ENCODE measurements at regions not wholly inside any gene's neighbourhood (a gene's known extent, or its start where the extent isn't known, plus 50 kb on each side); places are given as distances from the start of the nearest gene placed in this dataset.

DNA sequence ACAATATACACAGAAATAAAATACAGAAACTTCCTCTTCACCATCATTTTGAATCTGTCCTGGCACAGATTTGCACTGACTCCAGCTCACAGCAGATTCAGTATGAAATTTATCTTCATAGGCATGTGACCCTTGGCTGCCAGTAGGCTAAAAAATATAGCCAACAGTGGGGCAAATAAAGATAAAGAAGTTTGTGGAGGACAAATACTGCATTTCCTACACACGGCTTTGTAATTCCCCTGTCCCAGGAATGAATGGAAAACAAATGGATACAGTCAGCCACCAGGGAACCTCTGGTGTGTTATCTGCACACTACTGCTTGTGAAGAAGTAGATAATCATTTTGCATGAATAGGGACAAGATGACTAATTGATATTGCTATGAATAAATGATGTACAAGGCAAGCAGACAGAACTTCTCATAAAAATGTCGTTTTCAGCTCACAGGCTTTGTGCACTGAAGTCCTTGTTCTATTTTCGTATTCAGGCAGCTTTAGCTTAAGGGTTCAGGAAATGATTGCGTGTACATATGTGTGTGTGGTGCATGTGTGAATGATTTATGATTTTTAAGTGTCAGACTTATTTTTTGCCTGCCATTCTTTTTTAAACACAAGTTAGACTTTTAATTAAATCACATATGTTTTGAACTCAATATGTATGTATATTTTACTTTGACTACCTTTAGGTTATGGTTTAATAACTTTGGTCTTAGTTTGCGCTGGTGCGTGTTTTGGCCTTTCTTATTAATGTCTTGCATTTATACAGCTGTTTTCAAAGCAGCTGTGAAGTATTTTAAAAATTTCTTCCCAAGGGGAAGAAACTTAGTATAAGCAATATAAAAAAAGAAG, 543.8 kb upstream of the JAG1 start:
- Mint-ChIP-seq H3K27ac (no peak overlapping the region), H3K36me3 (ENCODE audit: insufficient read depth) (no peaks in the 10 kb centered on the region), H3K4me3 (no peak overlapping the region), H3K27me3 (no peaks in the 10 kb centered on the region), H3K4me1 (ENCODE audit: low read depth in 2 of 2) (no peaks in the 10 kb centered on the region), H3K9me3 (peaks cover 2 to 6% of the 10 kb centered on the region in 2 donors)
- no peak for DNase-seq
- no peak for ATAC-seq (replicated peaks)

DNA sequence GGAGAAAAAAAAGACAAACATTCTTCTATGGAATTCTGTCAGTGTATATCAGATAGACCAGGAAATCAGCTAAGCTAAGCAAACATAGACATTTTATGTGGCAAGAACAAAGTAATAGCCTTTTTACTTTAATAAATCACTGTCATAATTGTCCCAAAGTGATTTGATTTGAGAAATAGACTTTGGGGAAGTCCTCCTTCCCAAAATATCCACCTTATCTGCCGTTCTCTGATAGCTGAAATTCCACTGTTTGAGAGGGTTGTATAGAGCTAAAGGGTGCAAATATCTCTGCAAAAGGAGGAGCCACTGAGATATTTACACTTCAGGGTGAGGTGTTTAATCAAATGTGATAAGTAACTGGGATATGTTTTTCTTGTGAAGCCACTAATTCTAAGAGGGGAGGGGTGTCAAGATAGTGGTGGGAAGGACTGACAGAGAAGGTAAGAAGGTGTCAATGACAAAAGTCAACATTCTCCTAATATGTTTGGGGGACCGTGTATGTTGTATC, 544.4 kb upstream of the JAG1 start:
- H3K27ac Mint-ChIP-seq, result no peak overlapping the region
- peaks cover 2 to 6% of the 10 kb centered on the region in 2 donors for H3K9me3 Mint-ChIP-seq
- H3K36me3 Mint-ChIP-seq (ENCODE audit: insufficient read depth), result no peaks in the 10 kb centered on the region

DNA sequence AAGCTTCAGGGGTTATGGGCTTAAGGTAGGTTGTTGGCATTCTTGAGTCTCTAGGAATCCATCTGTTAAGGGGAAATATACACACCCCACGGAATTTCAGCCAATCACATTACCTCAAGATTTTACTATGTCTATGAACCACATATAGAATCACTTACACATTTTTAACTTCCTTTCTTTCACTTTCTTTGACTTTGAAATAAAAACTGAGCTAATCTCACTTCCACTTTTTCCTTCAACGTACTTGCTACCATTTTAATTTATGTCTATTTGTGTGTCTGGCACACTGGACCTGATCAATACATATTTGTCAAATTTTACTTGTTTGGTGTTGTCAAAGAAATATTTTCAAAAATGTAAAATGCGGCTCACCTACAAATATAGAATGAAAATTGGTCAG, 545.4 kb upstream of the JAG1 start:
- peaks cover 2 to 6% of the 10 kb centered on the region in 2 donors for H3K9me3 Mint-ChIP-seq
- H3K4me1 Mint-ChIP-seq (ENCODE audit: low read depth in 2 of 2), result no peaks in the 10 kb centered on the region
- ATAC-seq (replicated peaks), result no peak
- H3K36me3 Mint-ChIP-seq (ENCODE audit: insufficient read depth), result no peaks in the 10 kb centered on the region
- H3K27me3 Mint-ChIP-seq, result no peaks in the 10 kb centered on the region
- no peak overlapping the region for H3K27ac Mint-ChIP-seq
- DNase-seq, result no peak
- no peak overlapping the region for H3K4me3 Mint-ChIP-seq

More for the DNA sequence above, 544.4 kb upstream of the JAG1 start:
- Mint-ChIP-seq H3K4me3 (no peak overlapping the region), H3K4me1 (ENCODE audit: low read depth in 2 of 2) (no peaks in the 10 kb centered on the region), H3K27me3 (no peaks in the 10 kb centered on the region)
- ATAC-seq (replicated peaks) (no peak), DNase-seq (no peak)

DNA sequence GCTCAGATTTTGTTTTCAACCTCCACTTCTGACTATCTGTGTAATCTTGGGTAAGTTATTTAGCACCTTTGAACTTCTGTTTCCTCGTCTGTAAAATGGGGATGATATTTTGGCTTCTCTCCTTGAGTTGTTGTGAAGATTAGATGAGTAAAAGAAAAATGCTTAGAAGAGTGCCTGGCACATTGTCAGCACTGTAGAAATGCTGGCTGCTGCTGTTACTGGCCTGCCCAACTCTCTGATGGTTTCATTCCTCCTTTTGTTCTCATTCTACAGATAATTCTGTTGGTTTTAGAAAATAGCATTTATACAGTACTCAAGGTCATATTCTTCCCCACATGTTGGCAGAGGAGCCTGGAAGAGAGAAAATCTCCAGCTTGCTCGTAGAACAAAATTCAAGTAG, 547.2 kb upstream of the JAG1 start:
- H3K4me1 Mint-ChIP-seq (ENCODE audit: low read depth in 2 of 2), result no peaks in the 10 kb centered on the region
- ATAC-seq (replicated peaks) (no peak), DNase-seq (no peak)
- peaks cover 2 to 3% of the 10 kb centered on the region in 2 donors for H3K9me3 Mint-ChIP-seq
- H3K36me3 Mint-ChIP-seq (ENCODE audit: insufficient read depth), result no peaks in the 10 kb centered on the region
- H3K27me3 Mint-ChIP-seq, result no peaks in the 10 kb centered on the region
- H3K4me3 Mint-ChIP-seq, result no peak overlapping the region
- no peak overlapping the region for H3K27ac Mint-ChIP-seq

DNA sequence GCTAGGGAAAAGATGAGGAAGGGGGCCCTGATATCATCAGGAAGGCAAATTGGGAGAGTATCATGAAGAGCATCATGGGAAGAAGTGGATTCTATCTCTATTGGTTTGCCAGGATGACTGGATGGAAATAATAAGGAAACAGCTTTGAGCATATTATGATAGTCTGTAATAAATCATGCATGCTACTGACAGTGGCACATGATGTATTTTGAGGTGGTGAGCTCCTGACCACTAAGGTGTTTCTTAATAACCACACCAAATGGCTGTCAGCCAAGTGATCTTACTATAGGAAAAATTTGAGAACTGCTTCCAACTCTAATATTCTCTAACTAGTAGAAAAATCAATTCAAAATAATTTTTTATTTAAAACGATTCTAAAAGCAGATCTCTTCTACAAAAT, 548.4 kb upstream of the JAG1 start:
- H3K36me3 Mint-ChIP-seq (ENCODE audit: insufficient read depth), result no peaks in the 10 kb centered on the region
- no peak overlapping the region for H3K27ac Mint-ChIP-seq
- no peak for ATAC-seq (replicated peaks)
- no peaks in the 10 kb centered on the region for H3K27me3 Mint-ChIP-seq
- DNase-seq, result no peak
- no peaks in the 10 kb centered on the region for H3K4me1 Mint-ChIP-seq (ENCODE audit: low read depth in 2 of 2)
- no peak overlapping the region for H3K4me3 Mint-ChIP-seq
- peaks cover 0 to 2% of the 10 kb centered on the region in 2 donors for H3K9me3 Mint-ChIP-seq

DNA sequence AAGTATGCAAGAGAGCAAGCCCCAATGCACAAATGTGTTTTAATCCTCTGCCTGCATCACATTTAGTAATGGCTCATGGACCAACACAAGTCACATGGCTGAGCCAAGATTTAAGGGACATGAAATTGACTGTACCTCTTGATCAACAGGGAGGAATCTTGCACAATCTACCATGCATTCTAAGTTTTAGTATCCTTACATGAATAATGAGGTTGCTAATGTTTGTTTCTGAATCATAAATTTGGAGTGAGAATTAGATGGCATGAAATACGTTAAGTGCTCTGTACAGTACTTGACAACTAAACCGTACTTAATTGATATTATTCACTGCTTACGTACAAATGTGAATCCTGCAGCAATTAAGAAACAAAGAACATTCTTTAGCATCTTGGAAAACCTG, 553.8 kb upstream of the JAG1 start:
- no peak for DNase-seq
- H3K27ac Mint-ChIP-seq, result no peak overlapping the region
- H3K4me1 Mint-ChIP-seq (ENCODE audit: low read depth in 2 of 2), result no peaks in the 10 kb centered on the region
- no peaks in the 10 kb centered on the region for H3K36me3 Mint-ChIP-seq (ENCODE audit: insufficient read depth)
- no peaks in the 10 kb centered on the region for H3K9me3 Mint-ChIP-seq
- no peaks in the 10 kb centered on the region for H3K27me3 Mint-ChIP-seq
- no peak overlapping the region for H3K4me3 Mint-ChIP-seq
- no peak for ATAC-seq (replicated peaks)

DNA sequence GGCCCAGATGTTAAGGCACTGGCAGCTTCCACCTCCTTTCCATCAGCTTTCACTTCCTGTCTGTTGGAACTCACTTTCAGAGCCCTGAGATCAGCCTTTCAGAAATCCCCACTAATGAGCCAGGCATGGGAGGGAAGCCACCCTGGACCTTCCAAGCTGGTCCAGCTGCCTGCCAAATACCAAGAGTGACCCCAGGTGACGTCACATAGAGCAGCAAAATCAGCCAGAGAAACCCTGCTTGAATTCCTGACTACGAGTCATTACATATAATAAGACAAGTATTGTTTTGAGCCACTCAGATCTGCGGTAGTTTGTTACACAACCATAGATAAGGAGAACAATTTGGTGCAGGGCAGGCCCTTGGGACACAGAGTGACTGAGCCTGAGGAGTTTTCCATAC, 556.0 kb upstream of the JAG1 start:
- no peak for DNase-seq
- Mint-ChIP-seq H3K27me3 (no peaks in the 10 kb centered on the region), H3K4me3 (no peak overlapping the region), H3K27ac (no peak overlapping the region), H3K9me3 (no peaks in the 10 kb centered on the region), H3K36me3 (ENCODE audit: insufficient read depth) (no peaks in the 10 kb centered on the region), H3K4me1 (ENCODE audit: low read depth in 2 of 2) (no peaks in the 10 kb centered on the region)
- no peak for ATAC-seq (replicated peaks)

DNA sequence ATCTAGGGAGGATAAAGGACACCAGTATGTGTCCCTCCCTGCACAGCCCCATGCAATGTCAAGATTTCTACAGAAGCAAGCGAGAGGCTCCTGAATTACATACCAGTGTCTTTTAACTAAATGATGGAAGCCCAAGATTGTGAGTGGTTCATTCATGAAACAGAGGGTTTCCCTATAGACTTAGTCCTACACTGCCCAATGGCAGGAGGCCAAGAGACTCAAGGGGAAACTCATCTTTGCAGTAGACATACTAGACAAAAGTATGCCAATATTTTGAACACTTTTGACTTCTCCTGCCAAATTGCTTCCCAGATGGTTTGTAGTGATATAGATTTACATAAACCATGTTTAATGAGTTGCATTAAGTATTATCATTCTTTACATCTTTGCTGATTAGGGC, 557.2 kb upstream of the JAG1 start:
- ATAC-seq (replicated peaks) (no peak), DNase-seq (no peak)
- Mint-ChIP-seq H3K4me3 (no peak overlapping the region), H3K36me3 (ENCODE audit: insufficient read depth) (no peaks in the 10 kb centered on the region), H3K4me1 (ENCODE audit: low read depth in 2 of 2) (no peaks in the 10 kb centered on the region), H3K9me3 (no peaks in the 10 kb centered on the region), H3K27ac (no peak overlapping the region), H3K27me3 (no peaks in the 10 kb centered on the region)

DNA sequence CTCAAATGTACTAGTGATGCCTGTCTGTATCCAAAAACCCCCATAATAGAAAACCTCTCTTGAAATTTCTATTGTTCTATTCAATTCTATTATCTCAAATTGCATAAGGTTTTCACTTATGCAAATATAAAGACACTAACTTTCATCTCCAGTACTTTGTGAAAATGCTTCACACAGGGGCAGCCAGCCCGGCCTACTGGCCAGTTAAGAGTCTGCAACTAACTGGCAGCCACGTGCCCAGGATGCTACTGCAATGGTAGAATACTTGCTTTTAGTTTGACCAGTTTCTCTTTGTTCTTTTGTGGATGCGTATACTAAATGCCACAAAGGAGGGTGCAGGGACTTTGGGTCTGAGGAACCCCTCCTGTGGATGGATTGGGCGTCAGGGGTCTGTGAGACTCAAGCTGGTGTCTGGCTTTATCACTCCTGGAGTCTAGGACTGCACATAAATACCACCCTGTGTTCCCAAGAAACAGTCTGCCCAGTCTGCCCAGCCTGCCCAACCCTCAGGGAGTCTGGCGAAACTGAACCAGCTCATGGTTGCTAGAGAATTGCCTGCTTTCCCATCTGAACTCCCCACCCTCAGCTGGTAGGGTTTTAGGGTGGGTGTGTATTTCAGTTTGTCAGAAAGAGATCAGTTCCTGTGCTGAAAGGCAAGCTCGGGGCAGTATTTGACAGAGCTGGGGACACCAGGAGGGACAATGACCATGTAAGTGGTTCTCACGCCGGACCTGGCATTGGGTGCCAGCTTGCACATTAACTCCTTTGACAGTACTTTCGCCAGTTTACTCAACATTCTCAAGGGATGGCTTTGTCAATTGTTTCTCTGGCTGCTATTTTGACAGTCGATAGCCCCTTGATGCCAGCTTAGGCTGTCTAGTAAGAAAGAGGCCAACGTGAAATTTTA, 558.2 kb upstream of the JAG1 start:
- Mint-ChIP-seq H3K36me3 (ENCODE audit: insufficient read depth) (no peaks in the 10 kb centered on the region), H3K27me3 (no peaks in the 10 kb centered on the region), H3K4me1 (ENCODE audit: low read depth in 2 of 2) (no peaks in the 10 kb centered on the region), H3K27ac (no peak overlapping the region), H3K9me3 (no peaks in the 10 kb centered on the region), H3K4me3 (no peak overlapping the region)
- ATAC-seq (replicated peaks), result no peak
- no peak for DNase-seq

DNA sequence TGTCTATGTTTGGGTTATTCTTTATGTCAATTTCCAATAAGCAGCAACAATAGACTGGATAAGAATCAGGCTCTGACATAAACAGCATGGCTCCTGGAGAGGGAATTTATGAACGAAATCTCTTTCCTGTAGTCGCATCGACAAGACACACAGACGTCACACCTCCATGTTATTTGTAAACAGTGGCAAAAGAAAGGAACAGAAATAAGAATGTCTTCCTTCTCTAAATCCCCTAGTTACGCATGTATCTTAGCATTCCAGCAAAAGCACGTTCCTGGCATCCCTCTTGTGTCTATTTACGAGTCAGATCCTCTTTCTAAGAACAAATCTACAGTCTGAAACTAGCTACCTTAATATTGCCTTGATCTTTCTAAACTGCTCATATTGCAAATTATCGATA, 559.1 kb upstream of the JAG1 start:
- DNase-seq, result no peak
- H3K4me1 Mint-ChIP-seq (ENCODE audit: low read depth in 2 of 2), result no peaks in the 10 kb centered on the region
- no peak for ATAC-seq (replicated peaks)
- H3K27me3 Mint-ChIP-seq, result no peaks in the 10 kb centered on the region
- H3K36me3 Mint-ChIP-seq (ENCODE audit: insufficient read depth), result no peaks in the 10 kb centered on the region
- no peak overlapping the region for H3K27ac Mint-ChIP-seq
- no peaks in the 10 kb centered on the region for H3K9me3 Mint-ChIP-seq
- no peak overlapping the region for H3K4me3 Mint-ChIP-seq

DNA sequence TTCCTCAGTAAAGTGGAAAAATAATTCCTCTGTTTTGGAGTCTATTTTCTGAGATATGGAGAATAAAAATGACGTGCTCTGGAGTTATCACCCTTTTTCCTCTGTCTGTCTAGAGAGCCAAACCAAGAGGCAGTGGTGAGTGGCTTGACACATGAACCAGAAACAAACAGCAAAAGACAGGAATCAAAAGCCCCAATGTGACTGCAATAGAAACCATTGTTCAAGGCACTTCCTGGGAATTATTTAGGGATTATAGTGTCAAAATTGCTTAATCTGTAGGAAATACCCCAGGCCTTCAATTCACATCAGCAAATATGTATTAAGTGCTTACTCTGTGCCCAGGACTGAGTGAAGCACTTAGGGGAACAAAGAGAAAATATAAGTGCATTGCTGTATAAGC, 560.4 kb upstream of the JAG1 start:
- Mint-ChIP-seq H3K9me3 (peaks cover 2 to 5% of the 10 kb centered on the region in 2 donors), H3K27me3 (no peaks in the 10 kb centered on the region), H3K4me3 (no peak overlapping the region), H3K4me1 (ENCODE audit: low read depth in 2 of 2) (no peaks in the 10 kb centered on the region), H3K36me3 (ENCODE audit: insufficient read depth) (no peaks in the 10 kb centered on the region), H3K27ac (no peak overlapping the region)
- ATAC-seq (replicated peaks) (no peak), DNase-seq (no peak)

DNA sequence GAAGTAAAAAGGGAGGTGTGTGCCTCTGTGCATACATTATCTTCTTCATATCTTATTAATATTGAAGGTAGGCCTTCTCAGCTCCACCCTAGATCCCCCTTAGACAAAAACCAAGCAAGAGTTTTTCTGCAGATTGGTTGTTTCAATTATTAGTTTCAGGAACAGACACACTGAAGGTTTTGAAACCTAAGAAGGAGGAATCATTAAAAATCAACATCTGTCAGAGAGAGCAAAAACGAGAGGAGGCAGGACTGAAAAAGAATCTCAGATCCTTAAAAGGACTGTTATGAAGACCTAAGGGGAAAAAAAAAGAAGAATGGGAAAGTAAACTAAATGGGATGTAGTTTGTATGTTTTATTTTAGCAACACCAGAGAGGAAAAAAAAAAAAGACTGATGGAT, 560.8 kb upstream of the JAG1 start:
- Mint-ChIP-seq H3K9me3 (peaks cover 5 to 8% of the 10 kb centered on the region in 2 donors), H3K27ac (no peak overlapping the region), H3K4me3 (no peak overlapping the region), H3K4me1 (ENCODE audit: low read depth in 2 of 2) (no peaks in the 10 kb centered on the region), H3K27me3 (no peaks in the 10 kb centered on the region), H3K36me3 (ENCODE audit: insufficient read depth) (no peaks in the 10 kb centered on the region)
- ATAC-seq (replicated peaks) (no peak), DNase-seq (no peak)

DNA sequence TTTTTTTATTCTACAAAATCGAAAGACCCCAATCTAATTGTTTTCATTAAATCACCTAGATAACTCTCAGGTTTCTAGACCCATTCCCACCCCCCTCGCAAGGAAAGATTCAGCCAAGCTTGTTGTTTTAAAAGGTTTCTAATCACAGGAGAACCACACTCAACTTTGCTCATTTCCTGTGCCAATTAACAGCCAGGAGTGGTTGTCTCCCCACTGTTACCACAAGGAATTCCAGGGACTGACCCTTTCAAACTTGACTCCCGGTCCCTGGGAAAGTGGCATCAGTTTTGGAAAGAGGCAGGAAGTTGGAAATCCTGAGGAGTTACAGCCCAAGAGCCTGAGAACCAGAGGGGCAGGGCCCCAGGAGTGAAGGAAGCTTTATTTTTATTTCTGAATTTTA, 561.3 kb upstream of the JAG1 start:
- H3K4me3 Mint-ChIP-seq, result no peak overlapping the region
- H3K4me1 Mint-ChIP-seq (ENCODE audit: low read depth in 2 of 2), result no peaks in the 10 kb centered on the region
- H3K9me3 Mint-ChIP-seq, result peaks cover 5 to 8% of the 10 kb centered on the region in 2 donors
- H3K36me3 Mint-ChIP-seq (ENCODE audit: insufficient read depth), result no peaks in the 10 kb centered on the region
- DNase-seq, result no peak
- no peak for ATAC-seq (replicated peaks)
- no peaks in the 10 kb centered on the region for H3K27me3 Mint-ChIP-seq
- H3K27ac Mint-ChIP-seq, result no peak overlapping the region

DNA sequence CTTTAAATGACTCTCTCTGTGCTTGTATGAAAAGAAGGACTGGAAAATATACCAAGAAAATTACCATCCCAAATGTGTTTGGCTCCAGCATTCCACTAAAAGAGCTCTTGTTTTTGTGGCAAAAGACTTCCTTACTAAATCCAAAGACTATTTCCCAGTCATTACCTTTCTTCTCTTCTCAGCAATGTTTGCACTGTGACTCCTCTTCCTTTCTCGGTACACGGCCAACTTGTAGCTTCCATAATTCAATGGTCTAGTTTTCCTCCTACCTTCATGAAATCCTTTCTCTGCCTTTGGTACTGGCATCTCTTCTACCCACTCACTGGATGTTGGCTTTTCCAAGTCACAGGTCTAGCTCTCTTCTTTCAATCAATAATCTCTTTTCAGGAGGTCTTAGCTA, 568.5 kb upstream of the JAG1 start:
- Mint-ChIP-seq H3K4me1 (ENCODE audit: low read depth in 2 of 2) (no peaks in the 10 kb centered on the region), H3K27ac (no peak overlapping the region), H3K27me3 (no peaks in the 10 kb centered on the region), H3K36me3 (ENCODE audit: insufficient read depth) (no peaks in the 10 kb centered on the region), H3K9me3 (peaks cover 5 to 22% of the 10 kb centered on the region in 2 donors), H3K4me3 (no peak overlapping the region)
- ATAC-seq (replicated peaks) (no peak), DNase-seq (no peak)

All from effector memory CD8-positive, alpha-beta T cell (primary cell).